ENCODE measurements at regions not wholly inside any gene's neighbourhood (a gene's known extent, or its start where the extent isn't known, plus 50 kb on each side); places are given as distances from the start of the nearest gene placed in this dataset.

DNA sequence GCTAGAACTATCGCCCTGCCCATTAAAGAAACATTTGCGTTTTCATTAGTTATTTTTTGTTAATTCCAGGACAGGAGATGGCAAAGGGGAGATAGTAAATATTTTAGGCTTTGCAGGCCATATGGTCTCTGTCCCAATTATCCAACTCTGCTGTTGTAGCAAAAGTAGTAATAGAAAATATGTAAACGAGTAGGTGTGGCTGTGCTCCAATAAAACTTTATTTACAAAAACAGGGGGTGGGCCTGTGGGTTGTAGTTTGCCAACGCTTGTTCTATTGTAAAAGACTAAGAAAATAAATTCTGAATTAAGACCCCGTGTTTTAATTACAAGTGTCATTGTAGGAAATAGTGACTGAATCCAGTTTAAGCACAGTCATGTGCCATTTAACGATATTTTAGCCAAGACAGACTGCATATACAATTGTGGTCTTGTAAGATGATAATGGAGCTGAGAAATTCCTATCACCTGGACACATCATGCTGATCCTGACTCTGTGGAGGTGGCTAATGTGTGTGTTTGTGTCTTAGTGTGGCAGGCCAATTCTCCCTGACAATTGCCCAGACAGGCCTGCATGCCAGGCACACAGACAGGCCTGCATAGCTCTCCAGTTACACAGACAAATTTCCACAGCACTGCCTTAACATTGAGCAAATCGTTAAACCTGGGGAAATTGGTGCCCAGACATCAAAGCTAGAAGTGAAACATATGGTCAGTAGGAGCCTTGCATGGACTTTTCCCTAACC is 76.4 kb downstream of the SKA1 start:
- Histone ChIP-seq H3K4me1 (no peaks in the 10 kb centered on the region), H3K4me3 (no peak overlapping the region), H3K27me3 (peaks cover 0 to 6% (median 0%) of the 10 kb centered on the region in 9 donors), H3K9me3 (no peaks in the 10 kb centered on the region), H3K27ac (no peak overlapping the region), H3K36me3 (no peaks in the 10 kb centered on the region)
- ATAC-seq (no peak), DNase-seq (no peak)
- WGBS, 4 donors: 81 to 84% (median 83%) methylated on average over 7 of the region's 7 CpGs
- intact Hi-C loops (cut with DNase I): no loop called here
- TF ChIP-seq, protein P1, sequence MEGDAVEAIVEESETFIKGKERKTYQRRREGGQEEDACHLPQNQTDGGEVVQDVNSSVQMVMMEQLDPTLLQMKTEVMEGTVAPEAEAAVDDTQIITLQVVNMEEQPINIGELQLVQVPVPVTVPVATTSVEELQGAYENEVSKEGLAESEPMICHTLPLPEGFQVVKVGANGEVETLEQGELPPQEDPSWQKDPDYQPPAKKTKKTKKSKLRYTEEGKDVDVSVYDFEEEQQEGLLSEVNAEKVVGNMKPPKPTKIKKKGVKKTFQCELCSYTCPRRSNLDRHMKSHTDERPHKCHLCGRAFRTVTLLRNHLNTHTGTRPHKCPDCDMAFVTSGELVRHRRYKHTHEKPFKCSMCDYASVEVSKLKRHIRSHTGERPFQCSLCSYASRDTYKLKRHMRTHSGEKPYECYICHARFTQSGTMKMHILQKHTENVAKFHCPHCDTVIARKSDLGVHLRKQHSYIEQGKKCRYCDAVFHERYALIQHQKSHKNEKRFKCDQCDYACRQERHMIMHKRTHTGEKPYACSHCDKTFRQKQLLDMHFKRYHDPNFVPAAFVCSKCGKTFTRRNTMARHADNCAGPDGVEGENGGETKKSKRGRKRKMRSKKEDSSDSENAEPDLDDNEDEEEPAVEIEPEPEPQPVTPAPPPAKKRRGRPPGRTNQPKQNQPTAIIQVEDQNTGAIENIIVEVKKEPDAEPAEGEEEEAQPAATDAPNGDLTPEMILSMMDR (IDR thresholded peaks at IDR 0.05): no peak
- TF ChIP-seq POLR2A (IDR thresholded peaks at IDR 0.05): no peak

DNA sequence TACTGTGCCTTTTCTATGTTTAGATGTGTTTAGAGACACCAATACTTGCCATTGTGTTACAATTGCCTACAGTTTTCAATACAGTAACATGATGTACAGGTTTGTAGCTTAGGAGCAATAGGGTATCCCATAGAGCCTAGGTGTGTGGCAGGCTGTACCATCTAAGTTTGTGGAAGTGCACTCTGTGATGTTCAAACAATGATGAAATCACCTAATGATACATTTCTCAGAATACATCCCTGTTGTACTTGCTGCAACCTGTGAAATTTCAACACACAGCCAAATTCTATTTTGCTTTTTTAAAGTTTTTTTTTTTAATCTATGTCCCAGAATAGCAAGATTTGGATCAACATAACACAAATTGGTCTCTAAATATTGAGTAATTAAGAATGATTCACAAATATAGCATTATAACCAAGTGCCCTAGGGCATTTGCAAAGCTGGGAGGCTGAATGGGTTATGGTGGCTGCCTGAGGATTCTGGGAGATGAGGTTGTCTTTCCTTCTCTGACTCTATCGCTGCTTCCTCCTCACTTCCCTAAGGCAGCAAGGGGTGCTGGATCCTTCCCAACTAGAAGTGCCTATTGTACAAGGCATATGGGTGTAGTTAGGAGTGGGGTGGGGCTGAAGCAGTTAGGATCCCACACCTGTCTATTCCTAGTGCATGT is 78.3 kb downstream of the SKA1 start:
- DNase-seq (no peak), ATAC-seq (no peak)
- no peaks in the 10 kb centered on the region for H3K9me3 ChIP-seq
- no peak for TF ChIP-seq POLR2A (IDR thresholded peaks at IDR 0.05)
- TF ChIP-seq, protein P1 (IDR thresholded peaks at IDR 0.05): no peak
- intact Hi-C loops (cut with DNase I): no loop called here
- H3K36me3 ChIP-seq: no peaks in the 10 kb centered on the region
- H3K4me3 ChIP-seq: no peak overlapping the region
- WGBS, 4 donors: 79 to 81% (median 81%) methylated on average over 1 of the region's 1 CpG
- no peak overlapping the region for H3K27ac ChIP-seq
- peaks cover 0 to 6% (median 0%) of the 10 kb centered on the region in 9 donors for H3K27me3 ChIP-seq
- no peaks in the 10 kb centered on the region for H3K4me1 ChIP-seq

DNA sequence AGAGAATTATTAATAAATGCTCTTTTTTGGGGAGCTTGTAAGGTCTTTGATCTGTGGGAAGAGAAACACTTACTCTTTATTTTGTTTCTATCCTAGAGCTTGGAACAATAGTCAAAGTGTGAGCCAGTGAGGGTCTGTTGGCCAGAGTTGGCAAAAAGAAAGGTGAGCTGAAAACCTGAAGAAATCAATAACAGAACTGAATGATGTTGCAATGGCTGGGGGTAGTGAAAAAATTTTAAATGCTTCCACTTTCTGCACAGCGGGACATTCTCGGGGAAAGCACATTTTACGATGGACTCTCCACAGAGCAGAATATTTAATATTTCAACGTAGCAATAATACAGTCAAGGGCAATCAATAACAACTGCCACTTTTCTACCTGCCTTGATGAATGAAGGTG is 78.9 kb downstream of the SKA1 start:
- no peak overlapping the region for H3K27ac ChIP-seq
- ATAC-seq (no peak), DNase-seq (no peak)
- 87 to 94% (median 91%) methylated on average over 4 of the region's 4 CpGs for WGBS, 4 donors
- TF ChIP-seq, protein P1 (IDR thresholded peaks at IDR 0.05): no peak
- TF ChIP-seq POLR2A (IDR thresholded peaks at IDR 0.05): no peak
- peaks cover 0 to 6% (median 0%) of the 10 kb centered on the region in 9 donors for H3K27me3 ChIP-seq
- H3K4me3 ChIP-seq: no peak overlapping the region
- intact Hi-C loops (cut with DNase I): no loop called here
- H3K9me3 ChIP-seq: no peaks in the 10 kb centered on the region
- H3K4me1 ChIP-seq: no peaks in the 10 kb centered on the region
- no peaks in the 10 kb centered on the region for H3K36me3 ChIP-seq

DNA sequence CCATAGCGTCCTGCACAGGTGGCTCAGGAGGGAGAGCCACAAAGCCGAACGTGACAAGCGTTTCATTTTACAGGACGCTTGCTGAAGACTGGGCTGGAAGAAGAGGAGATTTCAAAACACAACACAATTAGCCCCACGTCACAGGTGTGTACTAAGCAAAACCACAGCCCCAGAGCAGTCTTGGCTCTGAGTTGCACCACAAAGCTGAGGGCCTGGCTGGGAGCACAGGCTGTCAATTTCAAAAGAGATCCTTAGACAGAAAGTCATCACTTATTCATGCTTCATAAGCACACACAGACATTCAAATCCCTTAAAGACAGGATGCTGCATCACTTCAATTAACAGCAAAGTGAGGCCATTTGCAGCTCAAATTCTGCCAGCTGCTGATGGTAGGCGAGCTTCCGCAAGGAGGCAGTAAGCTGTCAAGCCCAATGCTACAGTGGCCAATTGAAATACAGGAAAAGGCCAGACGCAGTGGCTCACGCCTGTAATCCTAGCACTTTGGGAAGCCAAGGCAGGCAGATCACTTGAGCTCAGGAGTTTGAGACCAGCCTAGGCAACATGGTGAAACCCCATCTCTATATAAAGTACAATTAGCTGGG is 79.6 kb downstream of the SKA1 start:
- no peaks in the 10 kb centered on the region for H3K4me1 ChIP-seq
- DNase-seq (no peak), ATAC-seq (no peak)
- no peaks in the 10 kb centered on the region for H3K36me3 ChIP-seq
- H3K9me3 ChIP-seq: no peaks in the 10 kb centered on the region
- WGBS, 4 donors: 79 to 87% (median 80%) methylated on average over 8 to 10 of the region's 10 CpGs
- TF ChIP-seq, protein P1 (IDR thresholded peaks at IDR 0.05): no peak
- TF ChIP-seq POLR2A (IDR thresholded peaks at IDR 0.05): no peak
- H3K4me3 ChIP-seq: no peak overlapping the region
- intact Hi-C loops (cut with DNase I): no loop called here
- no peak overlapping the region for H3K27ac ChIP-seq
- peaks cover 0 to 6% (median 0%) of the 10 kb centered on the region in 9 donors for H3K27me3 ChIP-seq

Measured in heart left ventricle (tissue), 16 donors.